Heart left ventricle (tissue), 13 donors: ENCODE measurements at regions not wholly inside any gene's neighbourhood (a gene's known extent, or its start where the extent isn't known, plus 50 kb on each side); places are given as distances from the start of the nearest gene placed in this dataset.

Experiments used
- POLR2A ChIP-seq, 2 donors: fragments of 450-650 bp; IDR thresholded peaks; one replicate each; pipeline ENCODE4 v1.6.1; 2017; ENCODE audit warnings: antibody characterized with exemption in 2 of 2, mild to moderate bottlenecking in 2 of 2, moderate library complexity in 2 of 2
- TF ChIP-seq, protein P1 (sequence below), 12 donors: fragments of 200-600 bp; sonication (generic) in 4 of 12; IDR thresholded peaks; one replicate each; pipeline versions ENCODE4 v1.5.0 to v1.8.0; 2018 to 2022; ENCODE audit warnings: antibody characterized with exemption in 12 of 12, mild to moderate bottlenecking in 5 of 12
- donor health status: ischemic (EF 13 %, LVEDD 7.1; RV severe dilation, severe dysfunction).
- donor health status: DM: no; HTN: yes; CAD: no.
- donor health status: DM: no; HTN: no; CAD: no.
- donor health status: ischemic (EF 25% LVEDD 6.9; RV normal size, moderate dysfunction).
- donor health status: ischemic (EF 25% LVEDD 5.7; RV mildly dilated, moderate dysfunction).
- donor health status: ischemic (EF 35%, LVEDD 5.7; RV mildly dilated, moderate dysfunction).
- donor health status: nonischemic (EF 11% LVEDD 7.7; RV severe dilation, severe dysfunction).
- donor health status: DM: yes; HTN: yes; CAD: no.
- donor health status: PGD.
- donor health status: ischemic (EF 29% LVEDD 5.4; RV normal size, mild dysfunction).
- donor health status: nonischemic (EF 23%, LVEDD 6.1; RV moderate dilation, normal function).

GRCh38 chr5:101585366-101585765 is 682.3 kb upstream of the ST8SIA4 start:
- TF ChIP-seq, protein P1, sequence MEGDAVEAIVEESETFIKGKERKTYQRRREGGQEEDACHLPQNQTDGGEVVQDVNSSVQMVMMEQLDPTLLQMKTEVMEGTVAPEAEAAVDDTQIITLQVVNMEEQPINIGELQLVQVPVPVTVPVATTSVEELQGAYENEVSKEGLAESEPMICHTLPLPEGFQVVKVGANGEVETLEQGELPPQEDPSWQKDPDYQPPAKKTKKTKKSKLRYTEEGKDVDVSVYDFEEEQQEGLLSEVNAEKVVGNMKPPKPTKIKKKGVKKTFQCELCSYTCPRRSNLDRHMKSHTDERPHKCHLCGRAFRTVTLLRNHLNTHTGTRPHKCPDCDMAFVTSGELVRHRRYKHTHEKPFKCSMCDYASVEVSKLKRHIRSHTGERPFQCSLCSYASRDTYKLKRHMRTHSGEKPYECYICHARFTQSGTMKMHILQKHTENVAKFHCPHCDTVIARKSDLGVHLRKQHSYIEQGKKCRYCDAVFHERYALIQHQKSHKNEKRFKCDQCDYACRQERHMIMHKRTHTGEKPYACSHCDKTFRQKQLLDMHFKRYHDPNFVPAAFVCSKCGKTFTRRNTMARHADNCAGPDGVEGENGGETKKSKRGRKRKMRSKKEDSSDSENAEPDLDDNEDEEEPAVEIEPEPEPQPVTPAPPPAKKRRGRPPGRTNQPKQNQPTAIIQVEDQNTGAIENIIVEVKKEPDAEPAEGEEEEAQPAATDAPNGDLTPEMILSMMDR (IDR thresholded peaks at IDR 0.05), result no peak
- no peak for TF ChIP-seq POLR2A (IDR thresholded peaks at IDR 0.05)
